Testis (tissue), 2 donors: ENCODE measurements at regions not wholly inside any gene's neighbourhood (a gene's known extent, or its start where the extent isn't known, plus 50 kb on each side); places are given as distances from the start of the nearest gene placed in this dataset.

Source experiments
- DNase-seq: peaks from one replicate; pipeline ENCODE4 v3.0.0-alpha.2; 2019
- H3K27ac ChIP-seq, 2 donors: fragments of 200-600 bp; sonication (generic); one replicate each; pipeline ENCODE4 v1.5.1; 2019
- H3K27me3 ChIP-seq: fragments of 200-600 bp; sonication (generic); one replicate; pipeline ENCODE4 v1.5.1; 2019
- H3K36me3 ChIP-seq: fragments of 200-600 bp; sonication (generic); one replicate; pipeline ENCODE4 v1.5.1; 2017; ENCODE audit warnings: low read depth; ENCODE audit errors: missing control alignments
- H3K4me1 ChIP-seq: fragments of 200-600 bp; sonication (generic); one replicate; pipeline ENCODE4 v1.5.1; 2019
- H3K4me3 ChIP-seq, 2 donors: fragments of 200-600 bp; sonication (generic); one replicate each; pipeline ENCODE4 v1.5.1; 2017 to 2019
- H3K9me3 ChIP-seq: fragments of 200-600 bp; sonication (generic); one replicate; pipeline ENCODE4 v1.5.1; 2017
- CTCF ChIP-seq, 3 experiments: fragments of 450-650 bp in 2 of 3; fragments of 200-600 bp in 1 of 3; sonication (generic) in 1 of 3; IDR thresholded peaks; one replicate each; pipeline ENCODE4 v1.5.1; 2016 to 2019; ENCODE audit warnings: antibody characterized with exemption in 3 of 3, mild to moderate bottlenecking in 2 of 3, moderate library complexity in 1 of 3
- POLR2A ChIP-seq: fragments of 450-650 bp; IDR thresholded peaks from one replicate; pipeline ENCODE4 v1.6.1; 2017; ENCODE audit warnings: antibody characterized with exemption, mild to moderate bottlenecking, moderate library complexity
- WGBS, 2 donors: methylation state at CpG; one replicate each; pipeline ENCODE4 v1.1.5; 2018; 5-methylcytosine and 5-hydroxymethylcytosine counted together
- intact Hi-C: fragments of 100-400 bp; cut with DNase I; formaldehyde crosslinking; loops from one replicate; pipeline ENCODE4 v1.15.1; 2023; ENCODE audit warnings: low total_unique reads

GRCh38 chr1:87204921-87205320 is 123.8 kb upstream of the LMO4 start:
- H3K9me3 ChIP-seq = no peaks in the 10 kb centered on the region
- WGBS, 2 donors = 70 to 84% methylated on average over 8 of the region's 8 CpGs
- TF ChIP-seq POLR2A (no peak), CTCF (IDR thresholded peaks at IDR 0.05) (no peak)
- H3K27me3 ChIP-seq = no peaks in the 10 kb centered on the region
- H3K36me3 ChIP-seq = no peaks in the 10 kb centered on the region
- no peak overlapping the region for H3K27ac ChIP-seq
- DNase-seq = no peak
- H3K4me1 ChIP-seq = no peaks in the 10 kb centered on the region
- intact Hi-C loops = no loop called here
- H3K4me3 ChIP-seq = no peak overlapping the region

GRCh38 chr1:87206044-87206831 is 122.4 kb upstream of the LMO4 start:
- H3K4me3 ChIP-seq = no peak overlapping the region
- H3K27ac ChIP-seq = no peak overlapping the region
- 91 to 94% methylated on average over 9 of the region's 9 CpGs for WGBS, 2 donors
- no peaks in the 10 kb centered on the region for H3K27me3 ChIP-seq
- no peaks in the 10 kb centered on the region for H3K9me3 ChIP-seq
- H3K4me1 ChIP-seq = no peaks in the 10 kb centered on the region
- no peak for DNase-seq
- TF ChIP-seq POLR2A (no peak), CTCF (IDR thresholded peaks at IDR 0.05) (no peak)
- no peaks in the 10 kb centered on the region for H3K36me3 ChIP-seq
- intact Hi-C loops = no loop called here

- no peaks in the 10 kb centered on the region for H3K36me3 ChIP-seq
- no peaks in the 10 kb centered on the region for H3K4me1 ChIP-seq
- no peak for DNase-seq
- no peak overlapping the region for H3K4me3 ChIP-seq
- no peak overlapping the region for H3K27ac ChIP-seq
- intact Hi-C loops = no loop called here
- 93 to 95% methylated on average over 2 of the region's 2 CpGs for WGBS, 2 donors
- TF ChIP-seq POLR2A = no peak
- TF ChIP-seq CTCF (IDR thresholded peaks at IDR 0.05) = no peak
- no peaks in the 10 kb centered on the region for H3K9me3 ChIP-seq
- no peaks in the 10 kb centered on the region for H3K27me3 ChIP-seq
These were observed 120.6 kb upstream of the LMO4 start for GRCh38 chr1:87208080-87208479.

GRCh38 chr1:87208931-87209330 is 119.7 kb upstream of the LMO4 start:
- Histone ChIP-seq H3K27ac (no peak overlapping the region), H3K9me3 (no peaks in the 10 kb centered on the region), H3K36me3 (no peaks in the 10 kb centered on the region), H3K27me3 (no peaks in the 10 kb centered on the region), H3K4me3 (no peak overlapping the region), H3K4me1 (no peaks in the 10 kb centered on the region)
- 78 to 79% methylated on average over 3 to 4 of the region's 4 CpGs for WGBS, 2 donors
- DNase-seq = no peak
- TF ChIP-seq POLR2A (no peak), CTCF (IDR thresholded peaks at IDR 0.05) (no peak)
- intact Hi-C loops = no loop called here

GRCh38 chr1:87210151-87210550 is 118.5 kb upstream of the LMO4 start:
- Histone ChIP-seq H3K27ac (no peak overlapping the region), H3K9me3 (no peaks in the 10 kb centered on the region), H3K36me3 (no peaks in the 10 kb centered on the region), H3K4me3 (no peak overlapping the region), H3K4me1 (no peaks in the 10 kb centered on the region), H3K27me3 (no peaks in the 10 kb centered on the region)
- no peak for TF ChIP-seq POLR2A
- no peak for TF ChIP-seq CTCF (IDR thresholded peaks at IDR 0.05)
- intact Hi-C loops = no loop called here
- WGBS, 2 donors = 86 to 95% methylated on average over 3 of the region's 3 CpGs
- no peak for DNase-seq
